ENCODE measurements at regions not wholly inside any gene's neighbourhood (a gene's known extent, or its start where the extent isn't known, plus 50 kb on each side); places are given as distances from the start of the nearest gene placed in this dataset.

DNA sequence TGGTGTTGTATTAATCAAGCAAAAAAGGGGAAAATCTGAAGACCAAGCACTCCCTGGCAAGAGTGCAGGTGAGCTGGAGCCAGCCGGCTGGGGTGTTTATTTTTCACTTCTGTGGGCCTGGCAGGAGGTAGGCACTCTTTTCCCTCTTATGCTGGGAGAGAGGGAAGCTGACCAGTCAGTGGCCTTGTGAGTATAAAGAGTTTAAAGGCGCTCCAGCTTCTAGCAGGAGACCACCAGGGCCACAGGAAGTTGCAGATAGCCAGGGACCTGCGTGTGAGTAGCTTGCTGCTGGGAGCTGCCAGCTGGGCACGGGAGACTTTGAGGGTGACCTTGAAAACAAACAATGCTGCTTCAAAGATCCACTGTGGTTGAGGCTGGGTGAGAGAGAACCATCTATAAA lies 217.4 kb upstream of the PWP1 start:
- H3K4me1 ChIP-seq, result peaks cover 4% of the 10 kb centered on the region
- TF ChIP-seq, protein P1, sequence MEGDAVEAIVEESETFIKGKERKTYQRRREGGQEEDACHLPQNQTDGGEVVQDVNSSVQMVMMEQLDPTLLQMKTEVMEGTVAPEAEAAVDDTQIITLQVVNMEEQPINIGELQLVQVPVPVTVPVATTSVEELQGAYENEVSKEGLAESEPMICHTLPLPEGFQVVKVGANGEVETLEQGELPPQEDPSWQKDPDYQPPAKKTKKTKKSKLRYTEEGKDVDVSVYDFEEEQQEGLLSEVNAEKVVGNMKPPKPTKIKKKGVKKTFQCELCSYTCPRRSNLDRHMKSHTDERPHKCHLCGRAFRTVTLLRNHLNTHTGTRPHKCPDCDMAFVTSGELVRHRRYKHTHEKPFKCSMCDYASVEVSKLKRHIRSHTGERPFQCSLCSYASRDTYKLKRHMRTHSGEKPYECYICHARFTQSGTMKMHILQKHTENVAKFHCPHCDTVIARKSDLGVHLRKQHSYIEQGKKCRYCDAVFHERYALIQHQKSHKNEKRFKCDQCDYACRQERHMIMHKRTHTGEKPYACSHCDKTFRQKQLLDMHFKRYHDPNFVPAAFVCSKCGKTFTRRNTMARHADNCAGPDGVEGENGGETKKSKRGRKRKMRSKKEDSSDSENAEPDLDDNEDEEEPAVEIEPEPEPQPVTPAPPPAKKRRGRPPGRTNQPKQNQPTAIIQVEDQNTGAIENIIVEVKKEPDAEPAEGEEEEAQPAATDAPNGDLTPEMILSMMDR (IDR thresholded peaks at IDR 0.05), result no peak
- no peaks in the 10 kb centered on the region for H3K36me3 ChIP-seq
- DNase-seq, result no peak
- no peak overlapping the region for H3K27ac ChIP-seq
- no peak overlapping the region for H3K4me3 ChIP-seq
- ATAC-seq, result peak in 1 of 2 donors; percentile 36
- H3K9me3 ChIP-seq, result no peaks in the 10 kb centered on the region
- intact Hi-C loops (cut with DNase I), result no loop called here
- H3K27me3 ChIP-seq (ENCODE audit: low read depth), result peaks cover 6% of the 10 kb centered on the region

DNA sequence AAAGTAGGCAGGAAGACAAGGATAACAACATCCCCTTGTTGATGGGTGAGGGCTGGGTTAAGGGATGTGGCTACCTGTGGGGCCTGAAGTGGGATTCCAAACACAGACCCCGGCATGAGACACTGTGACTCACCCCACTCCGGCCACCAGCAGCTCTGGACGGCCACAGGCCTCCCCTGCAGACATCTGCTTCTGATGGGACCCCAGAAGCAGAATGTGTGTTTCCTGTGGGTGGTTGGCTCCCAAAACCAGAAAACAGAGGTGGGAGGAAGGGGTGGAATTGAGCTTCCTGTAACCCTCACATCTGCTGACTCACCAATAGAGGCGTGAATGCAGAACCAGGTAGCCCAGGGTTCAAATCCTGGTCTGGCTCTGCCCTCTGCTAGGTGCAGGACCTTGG lies 216.6 kb upstream of the PWP1 start:
- ATAC-seq, result no peak
- TF ChIP-seq, protein P1 (IDR thresholded peaks at IDR 0.05), result no peak
- DNase-seq, result no peak

DNA sequence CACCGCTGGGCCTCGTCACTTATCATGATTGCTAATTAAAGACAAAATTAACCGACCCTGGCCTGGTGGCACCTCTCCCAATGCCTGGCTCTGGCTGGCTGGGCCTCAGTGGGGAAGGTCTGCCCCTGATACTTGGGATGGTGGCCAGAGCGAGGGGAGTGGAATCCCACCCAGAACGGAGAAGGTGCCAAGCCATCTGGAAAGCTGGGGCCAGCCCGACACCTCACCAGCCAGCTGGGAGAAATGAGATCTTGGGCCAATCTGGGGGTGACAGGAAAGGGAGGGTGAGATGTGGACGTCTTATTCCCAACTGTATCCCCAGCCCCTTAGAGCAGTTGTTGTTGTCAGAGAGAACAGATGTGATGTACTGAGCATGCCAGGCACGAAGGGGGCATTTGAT lies 215.0 kb upstream of the PWP1 start:
- DNase-seq (no peak), ATAC-seq (no peak)
- H3K27ac ChIP-seq, result no peak overlapping the region
- H3K36me3 ChIP-seq, result no peaks in the 10 kb centered on the region
- H3K4me1 ChIP-seq, result peaks cover 4% of the 10 kb centered on the region
- no peaks in the 10 kb centered on the region for H3K9me3 ChIP-seq
- TF ChIP-seq, protein P1 (IDR thresholded peaks at IDR 0.05), result no peak
- H3K27me3 ChIP-seq (ENCODE audit: low read depth), result peaks cover 6% of the 10 kb centered on the region
- intact Hi-C loops (cut with DNase I), result no loop called here
- no peak overlapping the region for H3K4me3 ChIP-seq

More for the DNA sequence above, 216.6 kb upstream of the PWP1 start:
- Histone ChIP-seq H3K9me3 (no peaks in the 10 kb centered on the region), H3K27ac (no peak overlapping the region), H3K4me1 (peaks cover 4% of the 10 kb centered on the region), H3K36me3 (no peaks in the 10 kb centered on the region), H3K27me3 (ENCODE audit: low read depth) (peaks cover 6% of the 10 kb centered on the region), H3K4me3 (no peak overlapping the region)
- intact Hi-C loops (cut with DNase I), result no loop called here

DNA sequence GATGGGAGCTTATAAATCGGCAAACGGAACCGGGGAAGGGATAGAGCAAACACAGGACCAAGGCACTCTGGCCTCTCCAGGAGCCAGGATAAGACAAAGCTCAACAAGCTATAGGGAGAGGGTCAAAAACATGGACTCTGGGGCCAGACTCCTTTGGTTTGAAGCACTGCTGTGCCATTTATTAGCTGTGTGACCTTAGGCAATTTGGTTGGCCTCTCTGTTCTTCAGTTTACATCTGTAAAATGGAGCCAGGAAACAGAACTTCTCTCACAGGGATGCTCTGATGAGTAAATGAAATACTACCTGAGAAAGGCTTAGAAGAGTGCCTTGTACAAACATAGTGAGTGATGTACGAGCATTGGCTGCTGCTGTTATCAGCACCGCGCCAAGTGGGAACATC lies 213.3 kb upstream of the PWP1 start:
- intact Hi-C loops (cut with DNase I), result no loop called here
- DNase-seq, result no peak
- TF ChIP-seq, protein P1 (IDR thresholded peaks at IDR 0.05), result no peak

DNA sequence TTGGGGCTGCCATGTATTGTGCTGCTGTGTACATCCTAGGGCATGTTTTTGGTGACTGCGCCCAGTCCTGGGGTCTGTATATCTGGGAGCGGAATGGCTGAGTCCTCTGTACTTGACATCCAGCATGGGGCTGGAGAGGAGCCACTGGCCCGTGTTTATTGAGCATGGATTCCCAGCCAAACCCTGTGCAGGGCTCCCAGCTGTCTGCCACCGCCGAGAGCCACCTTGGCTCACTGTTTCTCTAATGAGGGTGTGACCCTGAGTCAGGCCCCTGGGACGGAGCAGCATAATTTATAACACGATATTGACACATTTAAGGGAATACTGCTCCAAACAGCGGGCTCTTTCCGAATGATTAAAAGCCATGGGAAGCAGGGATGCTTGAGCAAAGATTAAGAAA lies 211.5 kb upstream of the PWP1 start:
- Histone ChIP-seq H3K9me3 (no peaks in the 10 kb centered on the region), H3K4me3 (no peak overlapping the region), H3K27ac (no peak overlapping the region), H3K4me1 (no peaks in the 10 kb centered on the region), H3K36me3 (no peaks in the 10 kb centered on the region), H3K27me3 (ENCODE audit: low read depth) (peaks cover 6% of the 10 kb centered on the region)
- TF ChIP-seq, protein P1 (IDR thresholded peaks at IDR 0.05), result no peak
- intact Hi-C loops (cut with DNase I), result no loop called here
- ATAC-seq (no peak), DNase-seq (no peak)

More for the DNA sequence above, 213.3 kb upstream of the PWP1 start:
- H3K36me3 ChIP-seq, result no peaks in the 10 kb centered on the region
- H3K27ac ChIP-seq, result no peak overlapping the region
- peaks cover 6% of the 10 kb centered on the region for H3K27me3 ChIP-seq (ENCODE audit: low read depth)
- H3K4me3 ChIP-seq, result no peak overlapping the region
- no peaks in the 10 kb centered on the region for H3K9me3 ChIP-seq
- peaks cover 4% of the 10 kb centered on the region for H3K4me1 ChIP-seq
- no peak for ATAC-seq
